GM12864 (cell line): ENCODE measurements at regions not wholly inside any gene's neighbourhood (a gene's known extent, or its start where the extent isn't known, plus 50 kb on each side); places are given as distances from the start of the nearest gene placed in this dataset.

Experiments used
- DNase-seq: peaks from one replicate; pipeline ENCODE4 v3.0.0-alpha.2; 2011; ENCODE audit warnings: low read depth
- H3K4me3 ChIP-seq: 2 replicates; pipeline ENCODE4 v1.5.1; 2011; ENCODE audit warnings: mild to moderate bottlenecking, low read depth, low read length, control low read depth
- CTCF ChIP-seq: IDR thresholded peaks from 2 replicates; pipeline ENCODE4 v1.5.1; 2011; ENCODE audit warnings: low read depth, mild to moderate bottlenecking, moderate library complexity, low read length, control low read depth, inconsistent platforms; ENCODE audit errors: missing control alignments

- no peak for TF ChIP-seq CTCF
- DNase-seq: no peak
- H3K4me3 ChIP-seq: no peak overlapping the region
Observed at GRCh38 chr11:134610116-134610910, 198.3 kb upstream of the B3GAT1 start.

- no peak for TF ChIP-seq CTCF
- DNase-seq: no peak
- H3K4me3 ChIP-seq: no peak overlapping the region
Observed at GRCh38 chr11:134609361-134610115, 197.5 kb upstream of the B3GAT1 start.

- no peak for TF ChIP-seq CTCF
- no peak for DNase-seq
- no peak overlapping the region for H3K4me3 ChIP-seq
Observed at GRCh38 chr11:134607963-134608750, 196.1 kb upstream of the B3GAT1 start.

GRCh38 chr11:134606251-134606650 lies 194.2 kb upstream of the B3GAT1 start:
- no peak for TF ChIP-seq CTCF

GRCh38 chr11:134604886-134605285 lies 192.8 kb upstream of the B3GAT1 start:
- DNase-seq: no peak
- H3K4me3 ChIP-seq: no peak overlapping the region
- TF ChIP-seq CTCF: no peak

More at GRCh38 chr11:134606251-134606650, 194.2 kb upstream of the B3GAT1 start:
- no peak for DNase-seq
- no peak overlapping the region for H3K4me3 ChIP-seq

- no peak for DNase-seq
- TF ChIP-seq CTCF: no peak
Observed at GRCh38 chr11:134599299-134599771, 187.3 kb upstream of the B3GAT1 start.

More at GRCh38 chr11:134599299-134599771, 187.3 kb upstream of the B3GAT1 start:
- H3K4me3 ChIP-seq: no peak overlapping the region
